ENCODE measurements at regions not wholly inside any gene's neighbourhood (a gene's known extent, or its start where the extent isn't known, plus 50 kb on each side); places are given as distances from the start of the nearest gene placed in this dataset.

DNA sequence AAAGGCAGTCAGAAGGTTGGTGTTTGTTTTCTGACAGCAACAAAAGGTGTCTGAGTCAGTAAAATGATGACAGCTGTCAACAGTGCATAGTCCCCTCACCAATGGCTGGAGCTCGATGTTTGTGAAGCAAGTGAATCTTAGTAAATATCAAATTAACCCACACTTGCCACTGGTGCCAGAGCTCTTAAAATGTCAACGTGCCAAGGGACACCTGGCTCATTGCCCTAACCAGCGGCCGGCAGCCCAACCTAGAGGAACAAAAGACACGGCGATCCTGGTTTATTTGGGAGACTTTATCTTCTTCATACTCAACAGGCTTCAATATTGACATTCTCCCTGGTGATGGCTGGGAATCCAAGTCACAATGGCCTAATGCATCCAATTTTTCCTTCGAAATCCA lies 143.4 kb downstream of the CPEB2 start:
- no peaks in the 10 kb centered on the region for H3K27me3 ChIP-seq (ENCODE audit: insufficient read depth, low read length)
- no peak overlapping the region for H3K4me3 ChIP-seq (ENCODE audit: low read length in 2 of 2)
- H3K27me3 Mint-ChIP-seq = peaks cover 7 to 8% of the 10 kb centered on the region in 2 donors
- H3K9me3 Mint-ChIP-seq = peaks cover 0 to 5% (median 0%) of the 10 kb centered on the region in 8 donors
- H3K4me1 ChIP-seq (ENCODE audit: insufficient read depth, low read length) = no peaks in the 10 kb centered on the region
- ChIA-PET CTCF (ENCODE audit: partially characterized antibody) (no interaction called here), POLR2A (ENCODE audit: partially characterized antibody) (no interaction called here)
- no peak overlapping the region for H3K27ac ChIP-seq (ENCODE audit: low read depth, low read length)
- no peaks in the 10 kb centered on the region for H3K36me3 Mint-ChIP-seq
- H3K9me3 ChIP-seq (ENCODE audit: control insufficient read depth in 1 of 2, low read length in 2 of 2) = no peaks in the 10 kb centered on the region
- no peak overlapping the region for H3K4me3 Mint-ChIP-seq
- H3K36me3 ChIP-seq (ENCODE audit: insufficient read depth, low read length) = no peaks in the 10 kb centered on the region
- H3K27ac Mint-ChIP-seq = no peak overlapping the region
- DNase-seq = no peak
- peaks cover 0 to 2% (median 0%) of the 10 kb centered on the region in 4 donors for H3K4me1 Mint-ChIP-seq
- intact Hi-C loops (cut with micrococcal nuclease) = no loop called here

- no peak overlapping the region for H3K4me3 ChIP-seq (ENCODE audit: low read length in 2 of 2)
- Mint-ChIP-seq H3K27ac (no peak overlapping the region), H3K4me1 (peaks cover 0 to 2% (median 0%) of the 10 kb centered on the region in 4 donors), H3K9me3 (peaks cover 0 to 6% (median 0%) of the 10 kb centered on the region in 8 donors), H3K4me3 (no peak overlapping the region), H3K27me3 (peaks cover 2 to 5% of the 10 kb centered on the region in 2 donors), H3K36me3 (no peaks in the 10 kb centered on the region)
- DNase-seq = no peak
- ChIA-PET POLR2A (ENCODE audit: partially characterized antibody) (no interaction called here), CTCF (ENCODE audit: partially characterized antibody) (no interaction called here)
- no peaks in the 10 kb centered on the region for H3K27me3 ChIP-seq (ENCODE audit: insufficient read depth, low read length)
- intact Hi-C loops (cut with micrococcal nuclease) = no loop called here
- no peaks in the 10 kb centered on the region for H3K4me1 ChIP-seq (ENCODE audit: insufficient read depth, low read length)
- no peak overlapping the region for H3K27ac ChIP-seq (ENCODE audit: low read depth, low read length)
- H3K9me3 ChIP-seq (ENCODE audit: control insufficient read depth in 1 of 2, low read length in 2 of 2) = no peaks in the 10 kb centered on the region
- no peaks in the 10 kb centered on the region for H3K36me3 ChIP-seq (ENCODE audit: insufficient read depth, low read length)
Measured at GRCh38 chr4:15147714-15148113, 145.4 kb downstream of the CPEB2 start.

GRCh38 chr4:15148199-15148598 lies 145.9 kb downstream of the CPEB2 start:
- no peaks in the 10 kb centered on the region for H3K36me3 ChIP-seq (ENCODE audit: insufficient read depth, low read length)
- H3K4me1 ChIP-seq (ENCODE audit: insufficient read depth, low read length) = no peaks in the 10 kb centered on the region
- no peak overlapping the region for H3K27ac ChIP-seq (ENCODE audit: low read depth, low read length)
- H3K27me3 ChIP-seq (ENCODE audit: insufficient read depth, low read length) = no peaks in the 10 kb centered on the region
- ChIA-PET POLR2A (ENCODE audit: partially characterized antibody) (no interaction called here), CTCF (ENCODE audit: partially characterized antibody) (no interaction called here)
- H3K27me3 Mint-ChIP-seq = peaks cover 2 to 5% of the 10 kb centered on the region in 2 donors
- H3K36me3 Mint-ChIP-seq = no peaks in the 10 kb centered on the region
- H3K4me1 Mint-ChIP-seq = peaks cover 0 to 2% (median 0%) of the 10 kb centered on the region in 4 donors
- no peak overlapping the region for H3K4me3 ChIP-seq (ENCODE audit: low read length in 2 of 2)
- DNase-seq = no peak
- no peak overlapping the region for H3K4me3 Mint-ChIP-seq
- H3K9me3 ChIP-seq (ENCODE audit: control insufficient read depth in 1 of 2, low read length in 2 of 2) = no peaks in the 10 kb centered on the region
- H3K9me3 Mint-ChIP-seq = peaks cover 0 to 5% (median 0%) of the 10 kb centered on the region in 8 donors
- intact Hi-C loops (cut with micrococcal nuclease) = no loop called here
- H3K27ac Mint-ChIP-seq = no peak overlapping the region

GRCh38 chr4:15148691-15149090 lies 146.4 kb downstream of the CPEB2 start:
- H3K9me3 ChIP-seq (ENCODE audit: control insufficient read depth in 1 of 2, low read length in 2 of 2) = no peaks in the 10 kb centered on the region
- no peak overlapping the region for H3K4me3 ChIP-seq (ENCODE audit: low read length in 2 of 2)
- H3K27me3 ChIP-seq (ENCODE audit: insufficient read depth, low read length) = no peaks in the 10 kb centered on the region
- no peak for DNase-seq
- Mint-ChIP-seq H3K36me3 (no peaks in the 10 kb centered on the region), H3K4me1 (peaks cover 0 to 2% (median 0%) of the 10 kb centered on the region in 4 donors), H3K9me3 (peaks cover 0 to 3% (median 0%) of the 10 kb centered on the region in 8 donors), H3K27ac (no peak overlapping the region), H3K27me3 (peaks cover 2 to 5% of the 10 kb centered on the region in 2 donors), H3K4me3 (no peak overlapping the region)
- no peaks in the 10 kb centered on the region for H3K36me3 ChIP-seq (ENCODE audit: insufficient read depth, low read length)
- intact Hi-C loops (cut with micrococcal nuclease) = no loop called here
- POLR2A ChIA-PET (ENCODE audit: partially characterized antibody) = no interaction called here
- no peak overlapping the region for H3K27ac ChIP-seq (ENCODE audit: low read depth, low read length)
- CTCF ChIA-PET (ENCODE audit: partially characterized antibody) = no interaction called here
- no peaks in the 10 kb centered on the region for H3K4me1 ChIP-seq (ENCODE audit: insufficient read depth, low read length)

- no peak overlapping the region for H3K27ac Mint-ChIP-seq
- Histone ChIP-seq H3K27ac (ENCODE audit: low read depth, low read length) (no peak overlapping the region), H3K27me3 (ENCODE audit: insufficient read depth, low read length) (no peaks in the 10 kb centered on the region), H3K4me1 (ENCODE audit: insufficient read depth, low read length) (no peaks in the 10 kb centered on the region), H3K4me3 (ENCODE audit: low read length in 2 of 2) (no peak overlapping the region), H3K36me3 (ENCODE audit: insufficient read depth, low read length) (no peaks in the 10 kb centered on the region), H3K9me3 (ENCODE audit: control insufficient read depth in 1 of 2, low read length in 2 of 2) (no peaks in the 10 kb centered on the region)
- peaks cover 0 to 4% (median 0%) of the 10 kb centered on the region in 8 donors for H3K9me3 Mint-ChIP-seq
- peaks cover 0 to 2% (median 0%) of the 10 kb centered on the region in 4 donors for H3K4me1 Mint-ChIP-seq
- H3K36me3 Mint-ChIP-seq = no peaks in the 10 kb centered on the region
- no peak overlapping the region for H3K4me3 Mint-ChIP-seq
- intact Hi-C loops (cut with micrococcal nuclease) = no loop called here
- ChIA-PET CTCF (ENCODE audit: partially characterized antibody) (no interaction called here), POLR2A (ENCODE audit: partially characterized antibody) (no interaction called here)
- H3K27me3 Mint-ChIP-seq = peaks cover 2 to 3% of the 10 kb centered on the region in 2 donors
- no peak for DNase-seq
Measured at GRCh38 chr4:15149234-15149838, 147.1 kb downstream of the CPEB2 start.

DNA sequence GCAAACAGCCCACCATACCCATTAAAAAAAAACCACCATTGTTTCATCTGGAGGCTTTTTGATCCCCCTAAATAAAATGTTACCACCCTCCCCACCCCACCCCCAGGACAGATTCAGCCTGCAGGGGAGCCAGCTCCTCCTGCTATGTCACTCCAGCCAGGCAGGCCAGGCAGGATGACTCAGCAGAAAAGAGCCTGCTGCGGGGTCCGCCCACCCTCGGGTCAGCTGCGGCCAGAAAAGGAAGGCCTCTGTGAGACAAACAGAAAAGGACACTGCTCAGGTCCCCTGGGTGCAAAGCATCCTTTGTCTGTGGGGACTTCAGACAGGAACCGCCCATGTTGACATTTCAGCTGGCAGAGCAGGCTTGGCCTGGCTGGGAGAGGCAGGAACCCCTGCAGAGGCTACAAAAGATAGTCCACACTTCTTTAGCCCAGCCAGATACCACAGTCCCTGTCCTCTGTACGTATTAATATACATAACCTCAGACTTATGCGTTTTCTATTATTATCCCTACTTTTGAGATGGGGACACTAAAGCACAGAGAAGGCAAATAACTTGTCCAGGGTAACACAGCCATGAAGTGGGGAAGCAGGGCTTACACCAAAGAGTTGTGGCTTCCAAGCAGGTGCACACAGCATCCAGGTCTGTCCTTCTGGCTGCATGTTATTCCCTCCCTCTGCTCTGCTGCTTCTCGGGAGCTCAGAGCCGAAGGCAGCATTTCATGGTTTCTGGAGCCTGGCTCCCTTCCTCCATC lies 147.7 kb downstream of the CPEB2 start:
- H3K4me1 Mint-ChIP-seq = peaks cover 0 to 2% (median 0%) of the 10 kb centered on the region in 4 donors
- Histone ChIP-seq H3K36me3 (ENCODE audit: insufficient read depth, low read length) (no peaks in the 10 kb centered on the region), H3K27ac (ENCODE audit: low read depth, low read length) (no peak overlapping the region), H3K27me3 (ENCODE audit: insufficient read depth, low read length) (no peaks in the 10 kb centered on the region), H3K4me1 (ENCODE audit: insufficient read depth, low read length) (no peaks in the 10 kb centered on the region), H3K4me3 (ENCODE audit: low read length in 2 of 2) (no peak overlapping the region), H3K9me3 (ENCODE audit: control insufficient read depth in 1 of 2, low read length in 2 of 2) (no peaks in the 10 kb centered on the region)
- H3K9me3 Mint-ChIP-seq = peaks cover 0 to 5% (median 0%) of the 10 kb centered on the region in 8 donors
- H3K27me3 Mint-ChIP-seq = peaks cover 1 to 2% of the 10 kb centered on the region in 2 donors
- H3K4me3 Mint-ChIP-seq = no peak overlapping the region
- no peaks in the 10 kb centered on the region for H3K36me3 Mint-ChIP-seq
- ChIA-PET POLR2A (ENCODE audit: partially characterized antibody) (no interaction called here), CTCF (ENCODE audit: partially characterized antibody) (no interaction called here)
- intact Hi-C loops (cut with micrococcal nuclease) = no loop called here
- H3K27ac Mint-ChIP-seq = no peak overlapping the region
- DNase-seq = no peak

- CTCF ChIA-PET (ENCODE audit: partially characterized antibody) = no interaction called here
- no peak overlapping the region for H3K27ac ChIP-seq (ENCODE audit: low read depth, low read length)
- H3K9me3 ChIP-seq (ENCODE audit: control insufficient read depth in 1 of 2, low read length in 2 of 2) = no peaks in the 10 kb centered on the region
- POLR2A ChIA-PET (ENCODE audit: partially characterized antibody) = no interaction called here
- no peaks in the 10 kb centered on the region for H3K4me1 ChIP-seq (ENCODE audit: insufficient read depth, low read length)
- intact Hi-C loops (cut with micrococcal nuclease) = no loop called here
- peaks cover 0 to 5% (median 0%) of the 10 kb centered on the region in 8 donors for H3K9me3 Mint-ChIP-seq
- H3K36me3 Mint-ChIP-seq = no peaks in the 10 kb centered on the region
- no peak overlapping the region for H3K4me3 Mint-ChIP-seq
- H3K36me3 ChIP-seq (ENCODE audit: insufficient read depth, low read length) = no peaks in the 10 kb centered on the region
- H3K4me3 ChIP-seq (ENCODE audit: low read length in 2 of 2) = no peak overlapping the region
- H3K27me3 Mint-ChIP-seq = peaks cover 1 to 2% of the 10 kb centered on the region in 2 donors
- no peak overlapping the region for H3K27ac Mint-ChIP-seq
- no peaks in the 10 kb centered on the region for H3K27me3 ChIP-seq (ENCODE audit: insufficient read depth, low read length)
- no peak for DNase-seq
- H3K4me1 Mint-ChIP-seq = peaks cover 0 to 2% (median 0%) of the 10 kb centered on the region in 4 donors
Measured at GRCh38 chr4:15150631-15151030, 148.3 kb downstream of the CPEB2 start.

Data from CD4-positive, alpha-beta memory T cell (primary cell).